Activated CD4-positive, alpha-beta T cell treated with anti-CD3 and anti-CD28 coated beads, Interleukin-2, amount 10 ng/mL, durations not matched to agents 24 days and 14 days (primary cell): ENCODE measurements at regions not wholly inside any gene's neighbourhood (a gene's known extent, or its start where the extent isn't known, plus 50 kb on each side); places are given as distances from the start of the nearest gene placed in this dataset.

Experiments
- DNase-seq: peaks from one replicate; pipeline ENCODE4 v3.0.0; 2022
- H3K27ac Mint-ChIP-seq: one replicate; pipeline ENCODE4 v1.8.0; 2022; ENCODE audit warnings: mild to moderate bottlenecking, mixed read lengths
- H3K27me3 Mint-ChIP-seq: one replicate; pipeline ENCODE4 v1.8.0; 2022; ENCODE audit warnings: mixed read lengths
- H3K36me3 Mint-ChIP-seq: one replicate; pipeline ENCODE4 v1.8.0; 2022; ENCODE audit warnings: low read depth, mild to moderate bottlenecking, mixed read lengths
- H3K4me1 Mint-ChIP-seq: one replicate; pipeline ENCODE4 v1.8.0; 2021; ENCODE audit warnings: mixed read lengths
- H3K4me3 Mint-ChIP-seq: one replicate; pipeline ENCODE4 v1.8.0; 2022; ENCODE audit warnings: mild to moderate bottlenecking, moderate library complexity, mixed read lengths
- H3K9me3 Mint-ChIP-seq: one replicate; pipeline ENCODE4 v1.8.0; 2021; ENCODE audit warnings: mixed read lengths
- intact Hi-C: fragments of 100-400 bp; cut with micrococcal nuclease; formaldehyde crosslinking; loops from one replicate; pipeline ENCODE4 v1.15.1; 2023

DNA sequence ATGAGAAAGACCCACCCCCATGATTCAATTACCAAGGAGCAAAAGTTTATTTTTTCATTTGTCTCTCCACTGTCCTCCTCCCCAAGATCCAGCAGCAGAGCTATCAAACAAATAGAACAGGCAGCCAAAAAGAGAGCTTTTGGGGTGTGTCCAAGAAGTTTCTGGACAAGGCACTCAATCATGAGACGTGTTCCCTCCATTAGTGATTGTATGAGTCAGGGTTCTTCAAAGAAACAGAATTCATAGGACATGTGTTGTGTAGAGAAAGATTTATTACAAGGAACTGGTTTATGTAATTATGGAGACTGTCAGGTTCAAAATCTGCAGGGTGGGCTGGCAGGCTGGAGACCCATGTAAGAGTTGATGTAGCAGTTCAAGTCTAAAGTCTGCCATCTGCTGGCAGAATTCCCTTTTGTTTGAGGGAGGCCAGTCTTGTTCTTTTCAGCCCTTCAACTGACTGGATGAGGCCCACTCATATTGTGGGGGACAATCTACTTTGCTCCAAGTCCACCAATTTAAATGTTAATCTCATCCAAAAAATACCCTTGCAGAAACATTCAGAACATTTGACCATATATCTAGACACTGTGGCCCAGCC, 248.1 kb upstream of the OPRM1 start:
- Mint-ChIP-seq H3K27ac (no peak overlapping the region), H3K4me3 (no peak overlapping the region), H3K9me3 (no peaks in the 10 kb centered on the region), H3K27me3 (no peaks in the 10 kb centered on the region), H3K4me1 (no peaks in the 10 kb centered on the region), H3K36me3 (no peaks in the 10 kb centered on the region)
- DNase-seq: no peak
- intact Hi-C loops: no loop called here

GRCh38 chr6:153790048-153790447, 249.0 kb upstream of the OPRM1 start:
- H3K9me3 Mint-ChIP-seq: peaks cover 4% of the 10 kb centered on the region
- intact Hi-C loops: no loop called here
- H3K4me1 Mint-ChIP-seq: no peaks in the 10 kb centered on the region
- no peak overlapping the region for H3K4me3 Mint-ChIP-seq
- DNase-seq: no peak
- H3K27ac Mint-ChIP-seq: no peak overlapping the region
- H3K27me3 Mint-ChIP-seq: no peaks in the 10 kb centered on the region
- no peaks in the 10 kb centered on the region for H3K36me3 Mint-ChIP-seq

- Mint-ChIP-seq H3K27ac (no peak overlapping the region), H3K4me1 (no peaks in the 10 kb centered on the region), H3K27me3 (no peaks in the 10 kb centered on the region), H3K36me3 (no peaks in the 10 kb centered on the region), H3K4me3 (no peak overlapping the region), H3K9me3 (peaks cover 8% of the 10 kb centered on the region)
- intact Hi-C loops: no loop called here
- DNase-seq: no peak
Measured at GRCh38 chr6:153787341-153787606, 251.8 kb upstream of the OPRM1 start.

- Mint-ChIP-seq H3K27me3 (no peaks in the 10 kb centered on the region), H3K4me1 (no peaks in the 10 kb centered on the region), H3K4me3 (no peak overlapping the region), H3K36me3 (no peaks in the 10 kb centered on the region), H3K9me3 (peaks cover 8% of the 10 kb centered on the region), H3K27ac (no peak overlapping the region)
- intact Hi-C loops: no loop called here
- no peak for DNase-seq
Measured at GRCh38 chr6:153781306-153781705, 257.7 kb upstream of the OPRM1 start.

- H3K4me1 Mint-ChIP-seq: no peaks in the 10 kb centered on the region
- H3K27me3 Mint-ChIP-seq: no peaks in the 10 kb centered on the region
- H3K9me3 Mint-ChIP-seq: peaks cover 4% of the 10 kb centered on the region
- DNase-seq: no peak
- no peak overlapping the region for H3K4me3 Mint-ChIP-seq
- no peak overlapping the region for H3K27ac Mint-ChIP-seq
- intact Hi-C loops: no loop called here
- no peaks in the 10 kb centered on the region for H3K36me3 Mint-ChIP-seq
Measured at GRCh38 chr6:153780011-153780410, 259.0 kb upstream of the OPRM1 start.

GRCh38 chr6:153778216-153778615, 260.8 kb upstream of the OPRM1 start:
- Mint-ChIP-seq H3K27me3 (no peaks in the 10 kb centered on the region), H3K36me3 (no peaks in the 10 kb centered on the region), H3K4me3 (no peak overlapping the region), H3K4me1 (no peaks in the 10 kb centered on the region), H3K27ac (no peak overlapping the region), H3K9me3 (no peaks in the 10 kb centered on the region)
- DNase-seq: no peak
- intact Hi-C loops: no loop called here

GRCh38 chr6:153771577-153771976, 267.5 kb upstream of the OPRM1 start:
- Mint-ChIP-seq H3K9me3 (no peaks in the 10 kb centered on the region), H3K4me3 (no peak overlapping the region), H3K27ac (no peak overlapping the region), H3K4me1 (no peaks in the 10 kb centered on the region), H3K36me3 (no peaks in the 10 kb centered on the region), H3K27me3 (no peaks in the 10 kb centered on the region)
- intact Hi-C loops: no loop called here
- DNase-seq: no peak

- intact Hi-C loops: no loop called here
- no peak for DNase-seq
- H3K27me3 Mint-ChIP-seq: no peaks in the 10 kb centered on the region
- no peak overlapping the region for H3K27ac Mint-ChIP-seq
- no peaks in the 10 kb centered on the region for H3K9me3 Mint-ChIP-seq
- no peak overlapping the region for H3K4me3 Mint-ChIP-seq
- no peaks in the 10 kb centered on the region for H3K36me3 Mint-ChIP-seq
- H3K4me1 Mint-ChIP-seq: no peaks in the 10 kb centered on the region
Measured at GRCh38 chr6:153767127-153767526, 271.9 kb upstream of the OPRM1 start.

- intact Hi-C loops: no loop called here
- DNase-seq: no peak
- Mint-ChIP-seq H3K4me3 (no peak overlapping the region), H3K4me1 (no peaks in the 10 kb centered on the region), H3K36me3 (no peaks in the 10 kb centered on the region), H3K27ac (no peak overlapping the region), H3K27me3 (no peaks in the 10 kb centered on the region), H3K9me3 (no peaks in the 10 kb centered on the region)
Measured at GRCh38 chr6:153758516-153758915, 280.5 kb upstream of the OPRM1 start.

- H3K27ac Mint-ChIP-seq: no peak overlapping the region
Measured at GRCh38 chr6:153735761-153736160, 303.3 kb upstream of the OPRM1 start.

DNA sequence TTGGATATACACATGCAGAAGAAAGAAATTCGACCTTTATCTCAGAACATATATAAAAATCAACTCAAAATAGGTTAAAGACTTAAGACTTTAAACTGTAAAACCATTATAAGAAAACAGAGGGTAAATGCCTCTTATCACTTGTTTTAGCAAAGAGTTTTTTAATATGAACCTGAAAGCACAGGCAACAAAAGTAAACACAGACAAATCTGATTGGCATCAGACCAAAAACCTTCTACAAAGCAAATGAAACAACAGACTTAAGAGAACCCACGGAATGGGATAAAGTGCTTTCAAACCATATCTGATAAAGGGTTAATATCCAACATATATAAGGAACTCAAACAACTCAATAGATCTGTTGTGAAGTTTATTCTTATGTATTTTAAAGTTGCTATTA, 309.9 kb upstream of the OPRM1 start:
- H3K27ac Mint-ChIP-seq: no peak overlapping the region
- intact Hi-C loops: no loop called here
- DNase-seq: no peak
- H3K4me3 Mint-ChIP-seq: no peak overlapping the region
- no peaks in the 10 kb centered on the region for H3K9me3 Mint-ChIP-seq
- H3K4me1 Mint-ChIP-seq: no peaks in the 10 kb centered on the region
- H3K27me3 Mint-ChIP-seq: no peaks in the 10 kb centered on the region
- no peaks in the 10 kb centered on the region for H3K36me3 Mint-ChIP-seq

More at GRCh38 chr6:153735761-153736160, 303.3 kb upstream of the OPRM1 start:
- Mint-ChIP-seq H3K36me3 (no peaks in the 10 kb centered on the region), H3K27me3 (no peaks in the 10 kb centered on the region), H3K9me3 (no peaks in the 10 kb centered on the region), H3K4me3 (no peak overlapping the region), H3K4me1 (no peaks in the 10 kb centered on the region)
- DNase-seq: no peak
- intact Hi-C loops: no loop called here

GRCh38 chr6:153727885-153728284, 311.2 kb upstream of the OPRM1 start:
- no peaks in the 10 kb centered on the region for H3K4me1 Mint-ChIP-seq
- H3K9me3 Mint-ChIP-seq: no peaks in the 10 kb centered on the region
- intact Hi-C loops: no loop called here
- H3K27ac Mint-ChIP-seq: no peak overlapping the region
- H3K4me3 Mint-ChIP-seq: no peak overlapping the region
- H3K27me3 Mint-ChIP-seq: no peaks in the 10 kb centered on the region
- no peak for DNase-seq
- H3K36me3 Mint-ChIP-seq: no peaks in the 10 kb centered on the region

DNA sequence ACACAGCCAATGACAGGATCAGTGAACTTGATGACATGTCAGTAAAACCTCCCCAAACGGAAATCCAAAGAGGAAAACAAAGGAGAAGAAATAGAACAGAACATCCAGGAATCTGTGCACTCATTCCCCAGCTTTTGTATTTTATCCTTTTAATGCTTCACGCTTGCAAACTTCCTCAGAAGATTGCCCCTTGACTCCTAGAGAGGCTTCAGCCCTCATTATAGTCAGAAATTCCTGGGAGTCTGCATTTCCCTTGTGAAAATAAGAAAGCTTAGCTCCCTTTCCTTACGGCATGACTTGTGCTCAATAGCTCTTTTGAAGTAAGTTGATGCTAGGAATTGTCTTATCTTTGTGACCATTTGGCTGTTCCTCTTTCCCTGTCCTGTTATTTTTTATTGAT, 313.6 kb upstream of the OPRM1 start:
- no peak for DNase-seq
- Mint-ChIP-seq H3K4me3 (no peak overlapping the region), H3K4me1 (no peaks in the 10 kb centered on the region), H3K27ac (no peak overlapping the region), H3K36me3 (no peaks in the 10 kb centered on the region), H3K27me3 (no peaks in the 10 kb centered on the region), H3K9me3 (no peaks in the 10 kb centered on the region)
- intact Hi-C loops: no loop called here

DNA sequence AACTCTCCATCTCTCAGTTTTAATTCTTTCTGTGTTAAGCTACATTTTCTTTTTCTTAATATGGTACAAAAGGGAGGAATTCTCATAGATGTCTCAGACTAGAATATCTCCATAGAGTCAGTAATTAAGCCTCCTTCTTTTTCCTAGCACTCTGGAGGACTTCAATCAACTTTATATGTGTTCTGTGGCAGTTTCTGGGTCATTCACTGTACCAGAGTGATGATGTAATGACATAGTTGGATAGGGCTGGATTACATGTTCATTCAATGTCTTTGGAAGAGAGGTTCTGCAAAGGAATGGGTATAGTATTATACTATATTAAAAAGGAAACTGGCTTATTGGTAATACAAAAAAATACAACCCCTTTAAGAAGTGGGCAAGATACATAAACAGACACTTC, 318.3 kb upstream of the OPRM1 start:
- H3K27ac Mint-ChIP-seq: no peak overlapping the region
- H3K27me3 Mint-ChIP-seq: no peaks in the 10 kb centered on the region
- H3K4me1 Mint-ChIP-seq: no peaks in the 10 kb centered on the region
- DNase-seq: no peak
- H3K36me3 Mint-ChIP-seq: no peaks in the 10 kb centered on the region
- intact Hi-C loops: no loop called here
- H3K4me3 Mint-ChIP-seq: no peak overlapping the region
- no peaks in the 10 kb centered on the region for H3K9me3 Mint-ChIP-seq

DNA sequence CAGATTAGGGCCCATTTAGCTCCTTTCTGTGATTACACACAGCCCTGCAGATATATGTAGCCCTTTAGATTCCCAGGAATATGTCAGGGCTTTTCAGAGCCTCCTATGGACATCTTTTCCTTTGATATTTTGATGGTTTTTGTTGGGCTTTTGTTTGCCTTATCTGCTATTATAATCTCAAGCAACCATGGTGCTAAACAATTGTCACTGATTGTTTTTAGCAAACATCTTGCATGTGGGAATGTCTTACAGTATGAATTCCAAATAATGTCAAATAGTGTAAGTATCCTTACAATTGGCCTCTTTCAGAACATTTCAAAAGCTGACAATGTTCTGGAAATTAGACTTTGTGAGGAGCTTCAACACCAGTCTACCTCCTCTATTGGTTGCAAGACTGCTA, 333.6 kb upstream of the OPRM1 start:
- intact Hi-C loops: no loop called here
- no peak for DNase-seq
- no peaks in the 10 kb centered on the region for H3K27me3 Mint-ChIP-seq
- H3K27ac Mint-ChIP-seq: no peak overlapping the region
- H3K36me3 Mint-ChIP-seq: no peaks in the 10 kb centered on the region
- H3K4me3 Mint-ChIP-seq: no peak overlapping the region
- H3K9me3 Mint-ChIP-seq: no peaks in the 10 kb centered on the region
- no peaks in the 10 kb centered on the region for H3K4me1 Mint-ChIP-seq
